ENCODE measurements at regions not wholly inside any gene's neighbourhood (a gene's known extent, or its start where the extent isn't known, plus 50 kb on each side); places are given as distances from the start of the nearest gene placed in this dataset.

- Histone ChIP-seq H3K4me3 (ENCODE audit: low read length in 2 of 2) (no peak overlapping the region), H3K36me3 (ENCODE audit: control insufficient read depth in 1 of 2, insufficient read depth in 2 of 2, low read length in 1 of 2) (no peaks in the 10 kb centered on the region), H3K4me1 (ENCODE audit: control insufficient read depth in 1 of 2, insufficient read depth in 2 of 2, low read length in 2 of 2) (no peaks in the 10 kb centered on the region), H3K9me3 (ENCODE audit: control insufficient read depth, low read length) (peaks cover 3% of the 10 kb centered on the region), H3K27me3 (ENCODE audit: control insufficient read depth in 1 of 2, insufficient read depth in 2 of 2, low read length in 1 of 2) (no peaks in the 10 kb centered on the region), H3K27ac (ENCODE audit: low read depth in 1 of 2, low read length in 2 of 2) (no peak overlapping the region)
- DNase-seq: no peak
- intact Hi-C loops (cut with DNase I): no loop called here
- no peak for ATAC-seq (ENCODE audit: low FRiP score)
- WGBS, 2 donors: 27 to 41% methylated on average over 3 of the region's 3 CpGs
These were observed 373.7 kb downstream of the RBM43 start for GRCh38 chr2:150887926-150888325.

DNA sequence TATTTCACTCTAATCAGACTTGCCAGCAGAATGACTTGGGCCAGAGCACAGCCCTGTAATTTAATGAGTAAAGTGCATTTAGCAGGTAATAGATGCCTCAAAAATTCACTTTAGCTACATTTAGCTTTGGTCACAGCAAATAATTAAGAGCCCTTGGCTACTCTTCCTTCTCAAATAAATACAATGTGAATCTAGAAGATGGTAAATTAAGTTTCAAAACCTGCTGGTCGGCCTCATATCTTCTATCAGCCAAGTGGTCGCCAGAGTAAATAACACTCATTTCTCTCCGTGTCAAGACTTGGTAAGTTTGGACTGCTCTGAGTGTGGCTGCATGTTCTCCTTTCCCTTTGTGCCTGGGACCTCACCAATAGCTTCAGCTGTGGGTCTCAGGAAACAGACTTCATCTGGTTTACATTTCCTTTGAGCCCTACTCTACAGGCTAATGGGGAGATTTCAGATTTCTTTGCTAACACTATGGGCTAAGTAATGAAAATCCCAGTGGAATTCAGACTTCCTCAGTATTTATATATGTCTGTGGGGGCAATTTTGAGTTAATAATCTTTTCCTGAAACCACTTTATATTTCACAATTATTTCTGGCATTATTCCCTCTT is 375.8 kb downstream of the RBM43 start:
- no peaks in the 10 kb centered on the region for H3K36me3 ChIP-seq (ENCODE audit: control insufficient read depth in 1 of 2, insufficient read depth in 2 of 2, low read length in 1 of 2)
- H3K9me3 ChIP-seq (ENCODE audit: control insufficient read depth, low read length): peaks cover 5% of the 10 kb centered on the region
- no peaks in the 10 kb centered on the region for H3K27me3 ChIP-seq (ENCODE audit: control insufficient read depth in 1 of 2, insufficient read depth in 2 of 2, low read length in 1 of 2)
- no peak for ATAC-seq (ENCODE audit: low FRiP score)
- WGBS, 2 donors: 34 to 38% methylated on average over 3 of the region's 3 CpGs
- no peaks in the 10 kb centered on the region for H3K4me1 ChIP-seq (ENCODE audit: control insufficient read depth in 1 of 2, insufficient read depth in 2 of 2, low read length in 2 of 2)
- intact Hi-C loops (cut with DNase I): no loop called here
- DNase-seq: no peak
- no peak overlapping the region for H3K27ac ChIP-seq (ENCODE audit: low read depth in 1 of 2, low read length in 2 of 2)
- H3K4me3 ChIP-seq (ENCODE audit: low read length in 2 of 2): no peak overlapping the region

DNA sequence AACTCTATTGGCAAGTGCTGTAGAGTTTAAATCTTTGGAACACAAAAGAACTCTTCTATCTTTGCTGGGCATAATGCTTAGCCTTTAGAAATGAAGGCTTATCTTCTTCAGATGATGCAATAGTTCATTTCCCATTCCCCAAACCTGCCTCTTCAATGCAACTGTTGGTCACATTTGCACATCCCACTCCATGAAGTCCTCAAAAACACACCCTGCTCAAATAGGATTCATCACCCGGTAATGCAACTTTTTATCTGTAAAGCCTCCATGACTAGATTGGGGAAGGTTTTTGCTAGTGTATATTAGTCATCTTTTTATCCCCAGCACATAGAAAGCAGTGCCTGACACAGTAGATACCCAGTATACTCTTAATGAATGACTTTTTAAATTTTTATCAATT is 376.4 kb downstream of the RBM43 start:
- Histone ChIP-seq H3K9me3 (ENCODE audit: control insufficient read depth, low read length) (peaks cover 5% of the 10 kb centered on the region), H3K36me3 (ENCODE audit: control insufficient read depth in 1 of 2, insufficient read depth in 2 of 2, low read length in 1 of 2) (no peaks in the 10 kb centered on the region), H3K27ac (ENCODE audit: low read depth in 1 of 2, low read length in 2 of 2) (no peak overlapping the region), H3K4me1 (ENCODE audit: control insufficient read depth in 1 of 2, insufficient read depth in 2 of 2, low read length in 2 of 2) (no peaks in the 10 kb centered on the region), H3K4me3 (ENCODE audit: low read length in 2 of 2) (no peak overlapping the region), H3K27me3 (ENCODE audit: control insufficient read depth in 1 of 2, insufficient read depth in 2 of 2, low read length in 1 of 2) (no peaks in the 10 kb centered on the region)
- intact Hi-C loops (cut with DNase I): no loop called here
- ATAC-seq (ENCODE audit: low FRiP score): no peak
- DNase-seq: no peak
- WGBS, 2 donors: 97 to 98% methylated on average over 1 of the region's 1 CpG

DNA sequence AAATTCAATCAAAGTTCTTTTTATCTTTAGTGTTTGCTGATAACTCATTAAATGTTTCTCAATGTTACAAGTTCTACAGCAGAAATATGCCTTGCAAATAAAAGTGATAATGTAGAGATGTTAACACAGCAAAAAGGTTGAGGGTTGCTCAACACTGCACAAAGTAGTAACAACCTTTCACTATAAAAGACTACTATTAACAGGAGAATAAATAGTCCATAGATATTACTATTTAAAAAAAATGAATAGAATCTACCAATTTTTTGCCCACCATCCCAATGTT is 378.1 kb downstream of the RBM43 start:
- Histone ChIP-seq H3K27ac (ENCODE audit: low read depth in 1 of 2, low read length in 2 of 2) (no peak overlapping the region), H3K4me1 (ENCODE audit: control insufficient read depth in 1 of 2, insufficient read depth in 2 of 2, low read length in 2 of 2) (no peaks in the 10 kb centered on the region), H3K9me3 (ENCODE audit: control insufficient read depth, low read length) (peaks cover 3% of the 10 kb centered on the region), H3K27me3 (ENCODE audit: control insufficient read depth in 1 of 2, insufficient read depth in 2 of 2, low read length in 1 of 2) (no peaks in the 10 kb centered on the region), H3K4me3 (ENCODE audit: low read length in 2 of 2) (no peak overlapping the region), H3K36me3 (ENCODE audit: control insufficient read depth in 1 of 2, insufficient read depth in 2 of 2, low read length in 1 of 2) (no peaks in the 10 kb centered on the region)
- DNase-seq (no peak), ATAC-seq (ENCODE audit: low FRiP score) (no peak)
- intact Hi-C loops (cut with DNase I): no loop called here

GRCh38 chr2:150882751-150883612 is 378.7 kb downstream of the RBM43 start:
- ATAC-seq (ENCODE audit: low FRiP score) (no peak), DNase-seq (no peak)
- H3K9me3 ChIP-seq (ENCODE audit: control insufficient read depth, low read length): peaks cover 3% of the 10 kb centered on the region
- H3K27me3 ChIP-seq (ENCODE audit: control insufficient read depth in 1 of 2, insufficient read depth in 2 of 2, low read length in 1 of 2): no peaks in the 10 kb centered on the region
- H3K27ac ChIP-seq (ENCODE audit: low read depth in 1 of 2, low read length in 2 of 2): no peak overlapping the region
- H3K4me3 ChIP-seq (ENCODE audit: low read length in 2 of 2): no peak overlapping the region
- H3K36me3 ChIP-seq (ENCODE audit: control insufficient read depth in 1 of 2, insufficient read depth in 2 of 2, low read length in 1 of 2): no peaks in the 10 kb centered on the region
- intact Hi-C loops (cut with DNase I): no loop called here
- H3K4me1 ChIP-seq (ENCODE audit: control insufficient read depth in 1 of 2, insufficient read depth in 2 of 2, low read length in 2 of 2): no peaks in the 10 kb centered on the region
- WGBS, 2 donors: 79 to 80% methylated on average over 7 of the region's 7 CpGs

GRCh38 chr2:150880986-150881385 is 380.7 kb downstream of the RBM43 start:
- Histone ChIP-seq H3K27me3 (ENCODE audit: control insufficient read depth in 1 of 2, insufficient read depth in 2 of 2, low read length in 1 of 2) (no peaks in the 10 kb centered on the region), H3K9me3 (ENCODE audit: control insufficient read depth, low read length) (peaks cover 3% of the 10 kb centered on the region), H3K36me3 (ENCODE audit: control insufficient read depth in 1 of 2, insufficient read depth in 2 of 2, low read length in 1 of 2) (no peaks in the 10 kb centered on the region), H3K4me3 (ENCODE audit: low read length in 2 of 2) (no peak overlapping the region), H3K4me1 (ENCODE audit: control insufficient read depth in 1 of 2, insufficient read depth in 2 of 2, low read length in 2 of 2) (no peaks in the 10 kb centered on the region), H3K27ac (ENCODE audit: low read depth in 1 of 2, low read length in 2 of 2) (no peak overlapping the region)
- DNase-seq (no peak), ATAC-seq (ENCODE audit: low FRiP score) (no peak)
- WGBS, 2 donors: 80 to 84% methylated on average over 2 of the region's 2 CpGs
- intact Hi-C loops (cut with DNase I): no loop called here

DNA sequence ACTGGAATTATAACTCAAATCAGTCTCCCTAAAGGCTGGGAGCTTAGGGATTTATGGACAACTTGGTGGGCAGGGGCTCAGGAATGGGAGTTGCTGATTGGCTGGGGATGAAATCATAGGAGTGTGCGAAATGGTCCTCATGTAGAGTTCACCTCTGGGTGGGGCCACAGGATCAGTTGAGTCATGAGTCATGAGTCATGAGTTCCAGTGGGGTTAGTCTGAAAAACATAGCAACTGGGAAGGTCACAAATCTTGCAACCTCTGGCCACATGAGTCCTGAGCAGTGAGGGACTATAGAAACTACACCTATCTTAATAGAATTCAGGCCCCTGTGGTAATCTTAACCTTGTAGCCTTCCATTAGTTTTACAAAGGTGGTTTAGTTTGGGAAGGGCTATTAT is 383.3 kb downstream of the RBM43 start:
- Histone ChIP-seq H3K27ac (ENCODE audit: low read depth in 1 of 2, low read length in 2 of 2) (no peak overlapping the region), H3K36me3 (ENCODE audit: control insufficient read depth in 1 of 2, insufficient read depth in 2 of 2, low read length in 1 of 2) (no peaks in the 10 kb centered on the region), H3K4me1 (ENCODE audit: control insufficient read depth in 1 of 2, insufficient read depth in 2 of 2, low read length in 2 of 2) (no peaks in the 10 kb centered on the region), H3K4me3 (ENCODE audit: low read length in 2 of 2) (no peak overlapping the region), H3K9me3 (ENCODE audit: control insufficient read depth, low read length) (peaks cover 2% of the 10 kb centered on the region), H3K27me3 (ENCODE audit: control insufficient read depth in 1 of 2, insufficient read depth in 2 of 2, low read length in 1 of 2) (no peaks in the 10 kb centered on the region)
- DNase-seq (no peak), ATAC-seq (ENCODE audit: low FRiP score) (no peak)
- intact Hi-C loops (cut with DNase I): no loop called here
- WGBS, 2 donors: 94 to 100% methylated on average over 1 of the region's 1 CpG

DNA sequence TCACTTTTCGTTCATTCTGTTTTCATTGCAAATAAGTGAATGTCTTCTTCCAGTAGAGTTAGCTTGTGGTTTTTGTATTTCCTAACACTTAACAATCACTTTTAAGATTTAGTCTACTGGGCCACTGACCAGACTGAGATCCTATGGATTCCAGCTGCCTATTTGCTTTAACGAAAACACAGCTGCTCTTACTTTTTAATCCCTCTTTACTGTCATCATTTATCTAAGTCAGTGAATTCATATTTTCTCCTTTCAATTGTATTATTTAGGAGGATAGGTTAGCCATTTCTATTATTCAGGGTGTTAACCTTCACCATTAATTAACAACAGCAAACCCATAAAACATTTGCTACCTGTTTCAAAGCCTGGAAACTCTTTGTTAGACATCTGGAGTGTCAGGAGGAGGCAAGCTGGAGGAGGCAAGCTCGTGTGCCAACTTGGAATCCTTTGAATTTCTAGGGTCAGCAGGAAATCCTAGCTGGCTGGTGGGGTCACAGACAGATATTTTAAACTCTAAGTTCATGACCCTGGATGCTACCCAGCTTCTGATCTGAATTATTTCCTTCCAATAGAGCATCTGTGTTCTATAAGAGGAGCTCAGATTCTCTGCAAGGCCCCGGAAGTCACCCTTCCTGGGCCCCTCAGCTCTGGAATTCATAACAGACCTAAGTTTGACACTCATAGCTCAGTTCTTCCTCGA is 385.3 kb downstream of the RBM43 start:
- 65 to 73% methylated on average over 5 of the region's 5 CpGs for WGBS, 2 donors
- H3K27me3 ChIP-seq (ENCODE audit: control insufficient read depth in 1 of 2, insufficient read depth in 2 of 2, low read length in 1 of 2): no peaks in the 10 kb centered on the region

DNA sequence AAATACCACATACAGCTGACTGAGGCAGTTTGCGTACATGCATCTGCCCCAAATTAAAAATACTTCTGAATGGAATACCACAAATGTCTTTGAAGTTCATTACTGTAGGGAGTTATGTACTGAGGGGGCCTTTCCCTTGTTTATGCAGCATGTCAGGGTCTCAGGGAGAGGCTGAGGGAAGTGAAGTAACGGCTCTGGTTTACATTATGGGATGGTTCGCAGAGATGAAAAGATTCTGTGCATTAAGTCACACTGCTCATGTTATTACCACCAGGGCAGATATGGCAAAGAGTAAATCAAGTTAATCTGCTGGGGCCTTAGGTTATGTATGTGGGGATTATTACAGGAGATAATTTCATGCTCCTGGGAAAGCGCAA is 385.9 kb upstream of the RND3 start:
- WGBS, 2 donors: 92 to 93% methylated on average over 4 of the region's 4 CpGs
- Histone ChIP-seq H3K27me3 (ENCODE audit: control insufficient read depth in 1 of 2, insufficient read depth in 2 of 2, low read length in 1 of 2) (no peaks in the 10 kb centered on the region), H3K36me3 (ENCODE audit: control insufficient read depth in 1 of 2, insufficient read depth in 2 of 2, low read length in 1 of 2) (no peaks in the 10 kb centered on the region), H3K4me1 (ENCODE audit: control insufficient read depth in 1 of 2, insufficient read depth in 2 of 2, low read length in 2 of 2) (no peaks in the 10 kb centered on the region), H3K9me3 (ENCODE audit: control insufficient read depth, low read length) (no peaks in the 10 kb centered on the region), H3K27ac (ENCODE audit: low read depth in 1 of 2, low read length in 2 of 2) (no peak overlapping the region), H3K4me3 (ENCODE audit: low read length in 2 of 2) (no peak overlapping the region)
- ATAC-seq (ENCODE audit: low FRiP score) (no peak), DNase-seq (no peak)
- intact Hi-C loops (cut with DNase I): no loop called here

More for the DNA sequence above, 385.3 kb downstream of the RBM43 start:
- H3K4me1 ChIP-seq (ENCODE audit: control insufficient read depth in 1 of 2, insufficient read depth in 2 of 2, low read length in 2 of 2): no peaks in the 10 kb centered on the region
- intact Hi-C loops (cut with DNase I): no loop called here
- no peaks in the 10 kb centered on the region for H3K9me3 ChIP-seq (ENCODE audit: control insufficient read depth, low read length)
- H3K36me3 ChIP-seq (ENCODE audit: control insufficient read depth in 1 of 2, insufficient read depth in 2 of 2, low read length in 1 of 2): no peaks in the 10 kb centered on the region
- no peak overlapping the region for H3K27ac ChIP-seq (ENCODE audit: low read depth in 1 of 2, low read length in 2 of 2)
- no peak for ATAC-seq (ENCODE audit: low FRiP score)
- no peak for DNase-seq
- no peak overlapping the region for H3K4me3 ChIP-seq (ENCODE audit: low read length in 2 of 2)

All from aorta (tissue), 5 donors.